CD4-positive, alpha-beta T cell (primary cell): ENCODE measurements at regions not wholly inside any gene's neighbourhood (a gene's known extent, or its start where the extent isn't known, plus 50 kb on each side); places are given as distances from the start of the nearest gene placed in this dataset.
"Not testable (repeated sequence)": the region's sequence is repeated elsewhere in the genome, so short reads cannot be mapped to it uniquely, and the experiment has no call there.

ENCODE experiments used
- ATAC-seq: fragments of 200-7000 bp; cut with Tn5 transposase; one replicate; pipeline ENCODE4 v1.10.0; 2022; ENCODE audit warnings: mild to moderate bottlenecking; ENCODE audit not compliant: poor library complexity
- CTCF ChIA-PET: fragments of 350-600 bp; sonication (Branson Sonifier 250); formaldehyde crosslinking; loops from one replicate; lab custom pipeline; 2021; ENCODE audit warnings: antibody characterized with exemption, inconsistent platforms; lab: Charles Lee
- POLR2A ChIA-PET: fragments of 350-600 bp; sonication (Branson Sonifier 250); formaldehyde crosslinking; loops from one replicate; lab custom pipeline; 2021; ENCODE audit warnings: antibody characterized with exemption, inconsistent platforms; lab: Charles Lee
- DNase-seq, 14 experiments: peaks; one replicate each; pipeline ENCODE4 v3.0.0-alpha.2; 2013 to 2020; ENCODE audit warnings: mixed read lengths in 2 of 14
- H3K27ac ChIP-seq, 2 donors: one replicate each; pipeline versions ENCODE4 v1.5.1 to v1.7.0; 2013; ENCODE audit warnings: low read length in 2 of 2, low read depth in 1 of 2, mild to moderate bottlenecking in 1 of 2
- H3K27me3 ChIP-seq, 2 experiments: 1 replicate in 1 of 2; 2 replicates in 1 of 2; pipeline versions ENCODE4 v1.6.1 to v1.7.0; 2013; ENCODE audit warnings: low read length in 2 of 2, control low read depth in 1 of 2, mild to moderate bottlenecking in 1 of 2, moderate library complexity in 1 of 2; ENCODE audit not compliant: insufficient read depth in 2 of 2, control insufficient read depth in 1 of 2
- H3K36me3 ChIP-seq: one replicate; pipeline ENCODE4 v1.6.1; 2013; ENCODE audit warnings: low read length, control low read depth; ENCODE audit not compliant: insufficient read depth
- H3K4me1 ChIP-seq: one replicate; pipeline ENCODE4 v1.6.1; 2013; ENCODE audit warnings: low read length, control low read depth; ENCODE audit not compliant: insufficient read depth
- H3K4me3 ChIP-seq: one replicate; pipeline ENCODE4 v1.5.1; 2013; ENCODE audit warnings: mild to moderate bottlenecking, low read length, moderate library complexity
- H3K9me3 ChIP-seq, 2 experiments: 1 replicate in 1 of 2; 2 replicates in 1 of 2; pipeline versions ENCODE4 v1.6.1 to v1.7.0; 2013; ENCODE audit warnings: low read length in 2 of 2, mild to moderate bottlenecking in 2 of 2, control low read depth in 1 of 2, moderate library complexity in 1 of 2; ENCODE audit not compliant: control insufficient read depth in 1 of 2, insufficient read depth in 1 of 2
- H3K27ac Mint-ChIP-seq: one replicate; pipeline ENCODE4 v1.8.0; 2020; ENCODE audit warnings: mixed read lengths
- H3K27me3 Mint-ChIP-seq: one replicate; pipeline ENCODE4 v1.8.0; 2021; ENCODE audit warnings: mixed read lengths
- H3K36me3 Mint-ChIP-seq: one replicate; pipeline ENCODE4 v1.8.0; 2021; ENCODE audit warnings: low read depth, mixed read lengths
- H3K4me1 Mint-ChIP-seq: one replicate; pipeline ENCODE4 v1.8.0; 2021; ENCODE audit warnings: low read depth, mixed read lengths
- H3K4me3 Mint-ChIP-seq: one replicate; pipeline ENCODE4 v1.8.0; 2020; ENCODE audit warnings: mild to moderate bottlenecking, mixed read lengths
- H3K9me3 Mint-ChIP-seq: one replicate; pipeline ENCODE4 v1.8.0; 2020; ENCODE audit warnings: mixed read lengths
- intact Hi-C, 2 experiments: fragments of 100-400 bp; cut with DNase I in 1 of 2; cut with micrococcal nuclease in 1 of 2; formaldehyde crosslinking; loops; one replicate each; pipeline versions ENCODE4 v1.15.1 to v1.9.0; 2023 to 2025; cut with DNase I, micrococcal nuclease
- TF ChIP-seq, protein P1 (sequence below): fragments of 200-600 bp; IDR thresholded peaks from one replicate; pipeline ENCODE4 v1.8.0; 2022; ENCODE audit warnings: antibody characterized with exemption, mild to moderate bottlenecking

DNA sequence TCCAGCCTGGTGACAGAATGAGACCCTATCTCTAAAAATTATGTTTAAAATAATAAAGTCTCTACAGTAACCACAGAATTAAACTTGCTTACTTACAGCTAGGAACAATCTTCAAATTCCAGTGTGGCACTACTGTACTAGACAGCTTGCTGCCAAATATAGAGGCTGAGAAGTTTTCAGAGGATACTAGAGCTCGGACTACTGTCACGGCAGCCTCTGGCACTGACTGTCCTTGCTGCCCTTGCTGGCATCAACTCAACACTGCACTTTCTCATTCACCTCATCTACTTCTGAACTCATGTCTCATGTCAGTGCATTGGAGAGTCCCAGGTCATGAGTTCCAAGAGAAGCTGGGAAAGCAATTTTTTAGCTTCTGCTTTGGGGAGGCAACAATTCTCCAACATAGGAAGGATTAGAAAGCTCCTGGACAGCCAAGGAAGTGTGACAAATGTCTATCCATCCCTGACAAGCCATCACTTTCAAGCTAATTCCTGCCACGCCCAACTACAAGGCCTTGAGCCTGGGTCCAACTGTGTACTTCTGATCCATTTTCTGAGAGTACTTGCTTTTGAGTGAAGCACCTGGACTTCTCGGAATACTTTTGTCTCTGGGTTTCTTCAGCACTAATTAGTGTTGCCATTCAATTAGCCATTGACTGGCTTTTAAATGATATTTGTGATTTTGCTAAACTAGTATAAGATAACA lies 98.6 kb upstream of the NR3C2 start:
- Histone ChIP-seq H3K27ac (no peak overlapping the region), H3K36me3 (no peaks in the 10 kb centered on the region), H3K27me3 (no peaks in the 10 kb centered on the region), H3K4me3 (no peak overlapping the region), H3K9me3 (peaks cover 0 to 4% of the 10 kb centered on the region in 2 experiments), H3K4me1 (no peaks in the 10 kb centered on the region)
- ChIA-PET CTCF (no interaction called here), POLR2A (no interaction called here)
- no peaks in the 10 kb centered on the region for H3K9me3 Mint-ChIP-seq
- TF ChIP-seq, protein P1, sequence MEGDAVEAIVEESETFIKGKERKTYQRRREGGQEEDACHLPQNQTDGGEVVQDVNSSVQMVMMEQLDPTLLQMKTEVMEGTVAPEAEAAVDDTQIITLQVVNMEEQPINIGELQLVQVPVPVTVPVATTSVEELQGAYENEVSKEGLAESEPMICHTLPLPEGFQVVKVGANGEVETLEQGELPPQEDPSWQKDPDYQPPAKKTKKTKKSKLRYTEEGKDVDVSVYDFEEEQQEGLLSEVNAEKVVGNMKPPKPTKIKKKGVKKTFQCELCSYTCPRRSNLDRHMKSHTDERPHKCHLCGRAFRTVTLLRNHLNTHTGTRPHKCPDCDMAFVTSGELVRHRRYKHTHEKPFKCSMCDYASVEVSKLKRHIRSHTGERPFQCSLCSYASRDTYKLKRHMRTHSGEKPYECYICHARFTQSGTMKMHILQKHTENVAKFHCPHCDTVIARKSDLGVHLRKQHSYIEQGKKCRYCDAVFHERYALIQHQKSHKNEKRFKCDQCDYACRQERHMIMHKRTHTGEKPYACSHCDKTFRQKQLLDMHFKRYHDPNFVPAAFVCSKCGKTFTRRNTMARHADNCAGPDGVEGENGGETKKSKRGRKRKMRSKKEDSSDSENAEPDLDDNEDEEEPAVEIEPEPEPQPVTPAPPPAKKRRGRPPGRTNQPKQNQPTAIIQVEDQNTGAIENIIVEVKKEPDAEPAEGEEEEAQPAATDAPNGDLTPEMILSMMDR, result no peak
- ATAC-seq (no peak), DNase-seq (no peak)
- H3K4me3 Mint-ChIP-seq, result no peak overlapping the region
- no peak overlapping the region for H3K27ac Mint-ChIP-seq
- no peaks in the 10 kb centered on the region for H3K27me3 Mint-ChIP-seq
- no peaks in the 10 kb centered on the region for H3K36me3 Mint-ChIP-seq
- intact Hi-C loops, result no loop called here
- H3K4me1 Mint-ChIP-seq, result no peaks in the 10 kb centered on the region

DNA sequence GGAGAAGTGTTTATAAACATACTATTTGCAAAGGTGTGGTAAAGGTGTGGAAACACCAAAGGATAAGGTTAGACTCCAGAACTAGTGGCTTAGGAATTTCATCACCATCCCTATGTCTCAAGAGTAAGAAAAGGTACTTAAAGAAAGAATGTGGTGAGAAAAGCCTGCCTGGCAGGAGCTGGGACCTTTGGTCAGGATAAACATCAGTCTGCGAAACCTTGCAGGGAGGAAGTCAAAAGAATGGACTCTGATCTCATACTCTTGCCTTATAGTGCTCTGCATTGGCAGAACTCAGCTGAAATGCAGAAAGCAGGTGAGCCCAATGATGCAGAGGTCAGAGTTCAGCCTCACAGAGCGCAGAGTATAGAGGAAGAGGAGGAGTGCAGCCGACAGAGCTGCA lies 97.2 kb upstream of the NR3C2 start:
- no peaks in the 10 kb centered on the region for H3K4me1 Mint-ChIP-seq
- no peak for DNase-seq

DNA sequence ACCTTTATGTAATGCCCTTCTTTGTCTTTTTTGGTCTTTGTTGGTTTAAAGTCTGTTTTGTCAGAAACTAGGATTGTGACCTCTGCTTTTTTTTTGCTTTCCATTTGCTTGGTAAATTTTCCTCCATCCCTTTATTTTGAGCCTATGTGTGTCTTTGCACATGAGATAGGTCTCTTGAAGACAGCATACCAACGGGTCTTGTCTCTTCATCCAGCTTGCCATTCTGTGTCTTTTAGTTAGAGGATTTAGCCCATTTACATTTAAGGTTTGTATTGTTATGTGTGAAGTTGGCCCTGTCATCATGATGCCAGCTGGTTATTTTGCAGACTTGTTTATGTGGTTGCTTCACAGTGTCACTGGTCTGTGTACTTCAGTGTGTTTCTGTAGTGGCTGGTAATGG lies 91.6 kb upstream of the NR3C2 start:
- POLR2A ChIA-PET, ATAC-seq, H3K27ac Mint-ChIP-seq, H3K27me3 Mint-ChIP-seq, H3K4me1 ChIP-seq, H3K4me3 ChIP-seq, H3K4me1 Mint-ChIP-seq, DNase-seq, intact Hi-C loops, H3K4me3 Mint-ChIP-seq, H3K27me3 ChIP-seq, H3K27ac ChIP-seq, H3K36me3 ChIP-seq, CTCF ChIA-PET: not testable (repeated sequence)
- peaks cover 9 to 23% of the 10 kb centered on the region in 2 experiments for H3K9me3 ChIP-seq
- H3K9me3 Mint-ChIP-seq, result peaks cover 26% of the 10 kb centered on the region
- peaks cover 13% of the 10 kb centered on the region for H3K36me3 Mint-ChIP-seq

More for the DNA sequence above, 97.2 kb upstream of the NR3C2 start:
- Mint-ChIP-seq H3K27ac (no peak overlapping the region), H3K9me3 (peaks cover 5% of the 10 kb centered on the region), H3K36me3 (peaks cover 5% of the 10 kb centered on the region), H3K4me3 (no peak overlapping the region), H3K27me3 (no peaks in the 10 kb centered on the region)
- no peak for ATAC-seq
- TF ChIP-seq, protein P1, result no peak
- ChIA-PET CTCF (no interaction called here), POLR2A (no interaction called here)
- Histone ChIP-seq H3K4me3 (no peak overlapping the region), H3K27ac (no peak overlapping the region), H3K27me3 (no peaks in the 10 kb centered on the region), H3K9me3 (peaks cover 1 to 9% of the 10 kb centered on the region in 2 experiments), H3K4me1 (no peaks in the 10 kb centered on the region), H3K36me3 (no peaks in the 10 kb centered on the region)
- intact Hi-C loops, result no loop called here

DNA sequence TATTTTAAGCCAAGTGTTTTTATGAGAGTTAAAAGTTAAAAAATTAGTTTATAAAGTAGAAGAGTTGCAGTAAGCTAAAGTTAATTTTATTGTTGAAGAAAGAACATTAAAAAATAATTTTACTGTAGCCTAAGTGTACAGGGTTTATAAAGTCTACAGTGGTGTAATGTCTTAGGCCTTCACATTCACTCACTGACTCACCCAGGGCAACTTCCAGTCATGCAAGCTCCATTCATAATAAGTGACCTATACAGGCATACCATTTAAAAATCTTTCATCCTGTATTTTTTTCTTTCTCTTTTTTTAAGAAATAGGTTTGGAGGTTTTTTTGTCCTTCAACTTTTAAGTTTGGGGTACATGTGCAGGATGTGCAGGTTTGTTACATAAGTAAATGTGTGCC lies 87.9 kb upstream of the NR3C2 start:
- intact Hi-C loops, result no loop called here
- no peak overlapping the region for H3K4me3 Mint-ChIP-seq
- peaks cover 13% of the 10 kb centered on the region for H3K36me3 Mint-ChIP-seq
- ChIA-PET CTCF (no interaction called here), POLR2A (no interaction called here)
- Histone ChIP-seq H3K27me3 (no peaks in the 10 kb centered on the region), H3K27ac (no peak overlapping the region), H3K4me3 (no peak overlapping the region), H3K4me1 (no peaks in the 10 kb centered on the region), H3K9me3 (peaks cover 6 to 23% of the 10 kb centered on the region in 2 experiments), H3K36me3 (no peaks in the 10 kb centered on the region)
- no peak overlapping the region for H3K27ac Mint-ChIP-seq
- no peaks in the 10 kb centered on the region for H3K4me1 Mint-ChIP-seq
- H3K9me3 Mint-ChIP-seq, result peaks cover 30% of the 10 kb centered on the region
- TF ChIP-seq, protein P1, result no peak
- DNase-seq, result no peak
- H3K27me3 Mint-ChIP-seq, result no peaks in the 10 kb centered on the region
- ATAC-seq, result no peak
